IMR-90 (cell line): ENCODE measurements at regions not wholly inside any gene's neighbourhood (a gene's known extent, or its start where the extent isn't known, plus 50 kb on each side); places are given as distances from the start of the nearest gene placed in this dataset.

ENCODE experiments used
- ATAC-seq: fragments of 200-7000 bp; cut with Tn5 transposase; 2 replicates; pipeline ENCODE4 v1.9.1; 2020; ENCODE audit warnings: low read depth, mild to moderate bottlenecking, moderate library complexity
- BruUV-seq: library from RNA; stranded (reverse); fragments of 400-500 nt; replicated peaks from 2 replicates; lab custom pipeline; 2021; lab: Mats Ljungman, UMichigan
- CTCF ChIA-PET: fragments of 300-600 bp; formaldehyde crosslinking; extraction: SDS; loops from one replicate; lab custom pipeline; 2021; ENCODE audit warnings: antibody characterized with exemption; lab: Yijun Ruan, JAX
- POLR2A ChIA-PET: fragments of 300-600 bp; sonication (Branson Sonifier 250); formaldehyde crosslinking; loops from one replicate; lab custom pipeline; 2022; ENCODE audit warnings: antibody characterized with exemption; ENCODE audit not compliant: unreplicated experiment; lab: Charles Lee
- DNase-seq: peaks from one replicate; pipeline ENCODE4 v3.0.0; 2013
- H2AFZ ChIP-seq: replicated peaks from 2 replicates; pipeline ENCODE3; 2013; ENCODE audit warnings: low read length, mild to moderate bottlenecking; ENCODE audit not compliant: poor library complexity
- H2AK5ac ChIP-seq: 2 replicates; pipeline ENCODE4 v1.6.1; 2013; ENCODE audit warnings: low read depth, low read length, inconsistent platforms
- H2AK9ac ChIP-seq: replicated peaks from 2 replicates; pipeline ENCODE3; 2013; ENCODE audit warnings: mild to moderate bottlenecking, low read depth, low read length, moderate library complexity; ENCODE audit not compliant: poor library complexity
- H2BK120ac ChIP-seq: 2 replicates; pipeline ENCODE4 v1.6.1; 2013; ENCODE audit warnings: low read depth, low read length, inconsistent platforms
- H2BK15ac ChIP-seq: 3 replicates; pipeline ENCODE4 v1.6.1; 2013; ENCODE audit warnings: low read depth, low read length, inconsistent platforms
- H2BK20ac ChIP-seq: 2 replicates; pipeline ENCODE4 v1.6.1; 2013; ENCODE audit warnings: low read depth, mild to moderate bottlenecking, inconsistent platforms, low read length, moderate library complexity
- H2BK5ac ChIP-seq: 2 replicates; pipeline ENCODE4 v1.6.1; 2013; ENCODE audit warnings: mild to moderate bottlenecking, low read depth, low read length, inconsistent platforms; ENCODE audit not compliant: poor library complexity, severe bottlenecking
- H3K14ac ChIP-seq: replicated peaks from 2 replicates; pipeline ENCODE4 v1.6.1; 2013; ENCODE audit warnings: low read depth, low read length, inconsistent platforms
- H3K18ac ChIP-seq: 2 replicates; pipeline ENCODE4 v1.6.1; 2013; ENCODE audit warnings: low read depth, low read length, control low read depth
- H3K23ac ChIP-seq: 2 replicates; pipeline ENCODE4 v1.6.1; 2013; ENCODE audit warnings: low read depth, low read length, inconsistent platforms
- H3K27ac ChIP-seq: 2 replicates; pipeline ENCODE4 v1.5.1; 2013; ENCODE audit warnings: mild to moderate bottlenecking, control low read depth, low read length; ENCODE audit not compliant: insufficient read depth
- H3K27me3 ChIP-seq: 2 replicates; pipeline ENCODE4 v1.6.1; 2013; ENCODE audit warnings: low read length; ENCODE audit not compliant: control insufficient read depth, insufficient read depth
- H3K36me3 ChIP-seq: 2 replicates; pipeline ENCODE4 v1.6.1; 2013; ENCODE audit warnings: low read length, mixed read lengths; ENCODE audit not compliant: control insufficient read depth, insufficient read depth
- H3K4ac ChIP-seq: 2 replicates; pipeline ENCODE4 v1.6.1; 2013; ENCODE audit warnings: low read depth, low read length, inconsistent platforms
- H3K4me1 ChIP-seq: 2 replicates; pipeline ENCODE4 v1.6.1; 2013; ENCODE audit warnings: low read length, mixed read lengths; ENCODE audit not compliant: control insufficient read depth, insufficient read depth
- H3K4me2 ChIP-seq: 2 replicates; pipeline ENCODE4 v1.6.1; 2013; ENCODE audit warnings: low read depth, mild to moderate bottlenecking, control low read depth, low read length, moderate library complexity
- H3K4me3 ChIP-seq: 2 replicates; pipeline ENCODE4 v1.5.1; 2013; ENCODE audit warnings: low read depth, mild to moderate bottlenecking, control low read depth, low read length, moderate library complexity; ENCODE audit not compliant: insufficient read depth
- H3K56ac ChIP-seq: 2 replicates; pipeline ENCODE4 v1.6.1; 2013; ENCODE audit warnings: low read length, inconsistent platforms; ENCODE audit not compliant: insufficient read depth; ENCODE audit errors: extremely low read depth
- H3K79me1 ChIP-seq, 2 experiments: 2 replicates each; pipeline ENCODE4 v1.6.1; 2013; ENCODE audit warnings: low read length in 2 of 2, inconsistent platforms in 1 of 2, low read depth in 1 of 2
- H3K9ac ChIP-seq: 2 replicates; pipeline ENCODE4 v1.6.1; 2013; ENCODE audit warnings: low read depth, low read length, control low read depth
- H3K9me1 ChIP-seq: 2 replicates; pipeline ENCODE4 v1.6.1; 2013; ENCODE audit warnings: low read length, inconsistent platforms; ENCODE audit not compliant: insufficient read depth
- H3K9me3 ChIP-seq: 2 replicates; pipeline ENCODE4 v1.6.1; 2013; ENCODE audit warnings: low read length; ENCODE audit not compliant: control insufficient read depth, insufficient read depth
- H4K20me1 ChIP-seq: 2 replicates; pipeline ENCODE4 v1.6.1; 2013; ENCODE audit warnings: low read length, inconsistent platforms; ENCODE audit not compliant: insufficient read depth
- H4K5ac ChIP-seq: 2 replicates; pipeline ENCODE4 v1.6.1; 2013; ENCODE audit warnings: mild to moderate bottlenecking, low read depth, low read length, control low read depth
- H4K8ac ChIP-seq, 2 experiments: 2 replicates each; pipeline ENCODE4 v1.6.1; 2013; ENCODE audit warnings: low read depth in 2 of 2, low read length in 2 of 2, control low read depth in 1 of 2, inconsistent platforms in 1 of 2
- H4K91ac ChIP-seq: 2 replicates; pipeline ENCODE4 v1.6.1; 2013; ENCODE audit warnings: low read depth, low read length, inconsistent platforms; ENCODE audit not compliant: insufficient read depth
- CEBPB ChIP-seq: IDR thresholded peaks from 2 replicates; pipeline ENCODE4 v1.6.1; 2012; ENCODE audit warnings: low read depth, low read length, improper control_type of control experiment
- FOS ChIP-seq: fragments of 150-350 bp; IDR thresholded peaks from 2 replicates; pipeline ENCODE4 v1.6.1; 2016; ENCODE audit warnings: low read depth, low read length
- WGBS, 2 experiments: methylation state at CpG; one replicate each; pipeline versions ENCODE4 v1.1.5 to v1.1.7; 2013; ENCODE audit warnings: missing lambda C conversion rate in 2 of 2; ENCODE audit not compliant: insufficient read length in 1 of 2; ENCODE audit errors: extremely low coverage in 2 of 2; 5-methylcytosine and 5-hydroxymethylcytosine counted together
- dilution Hi-C: fragments of 300-500 bp; cut with HindIII; formaldehyde crosslinking; loops from one replicate; pipeline ENCODE4 v1.14.3; 2018; ENCODE audit warnings: low sequenced_read_pairs; ENCODE audit not compliant: unreplicated experiment
- in situ Hi-C: fragments of 300-500 bp; cut with MboI; formaldehyde crosslinking; loops from 3 replicates; pipeline ENCODE4 v1.14.3; 2019; ENCODE audit warnings: low sequenced_read_pairs, inconsistent platforms, mixed read lengths
- intact Hi-C: fragments of 100-400 bp; cut with micrococcal nuclease; formaldehyde crosslinking; loops from 2 replicates; pipeline ENCODE4 v1.10.0; 2022

DNA sequence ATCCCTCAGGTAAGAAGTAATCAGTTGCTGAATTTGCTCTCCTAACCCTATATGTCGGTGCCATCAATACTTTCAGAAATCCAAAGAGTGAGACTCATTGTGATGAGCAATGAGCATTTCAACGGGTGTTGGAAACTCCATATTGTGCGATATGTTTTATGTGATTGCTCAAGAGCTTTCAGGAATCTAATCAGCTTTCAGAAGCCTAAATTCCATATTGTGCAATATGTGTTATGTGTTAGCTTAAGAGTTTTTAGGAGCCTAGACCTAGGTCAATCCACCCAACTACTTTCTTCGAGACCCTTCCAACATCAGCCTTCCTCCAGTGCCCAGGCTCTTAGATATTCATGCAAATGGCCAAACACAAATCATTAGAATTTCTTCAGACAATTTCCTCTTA lies 277.3 kb downstream of the DSC3 start:
- in situ Hi-C loops (no loop called here), intact Hi-C loops (no loop called here), dilution Hi-C loops (no loop called here)
- H2BK15ac ChIP-seq = no peak overlapping the region
- H2AFZ ChIP-seq = no peak overlapping the region
- WGBS, 2 experiments = no CpG with 5 or more reads among the region's 4 CpGs
- H2AK5ac ChIP-seq = no peak overlapping the region
- H3K27me3 ChIP-seq = no peaks in the 10 kb centered on the region
- H4K20me1 ChIP-seq = no peaks in the 10 kb centered on the region
- H3K9me3 ChIP-seq = peaks cover 6% of the 10 kb centered on the region; the same call in 1 of the 2 replicates
- no peak overlapping the region for H3K27ac ChIP-seq
- TF ChIP-seq CEBPB (peak; percentile 56), FOS (no peak)
- no peak for DNase-seq
- no peak overlapping the region for H4K5ac ChIP-seq
- H3K9ac ChIP-seq = no peak overlapping the region
- H3K36me3 ChIP-seq = no peaks in the 10 kb centered on the region
- no TSS peak for BruUV-seq
- no peak overlapping the region for H3K4ac ChIP-seq
- no peak overlapping the region for H2AK9ac ChIP-seq
- H3K4me2 ChIP-seq = no peak overlapping the region
- H4K91ac ChIP-seq = no peak overlapping the region
- H3K23ac ChIP-seq = no peak overlapping the region
- no peaks in the 10 kb centered on the region for H3K79me1 ChIP-seq
- H4K8ac ChIP-seq = no peak overlapping the region
- POLR2A ChIA-PET = no interaction called here
- CTCF ChIA-PET = no interaction called here
- ATAC-seq = no peak
- no peak overlapping the region for H3K4me3 ChIP-seq
- no peak overlapping the region for H3K18ac ChIP-seq
- H2BK20ac ChIP-seq = no peak overlapping the region
- no peak overlapping the region for H2BK5ac ChIP-seq
- H3K9me1 ChIP-seq = no peaks in the 10 kb centered on the region
- no peaks in the 10 kb centered on the region for H3K4me1 ChIP-seq
- no peak overlapping the region for H3K14ac ChIP-seq
- no peak overlapping the region for H2BK120ac ChIP-seq
- no peak overlapping the region for H3K56ac ChIP-seq
